H1 (cell line): ENCODE measurements at regions not wholly inside any gene's neighbourhood (a gene's known extent, or its start where the extent isn't known, plus 50 kb on each side); places are given as distances from the start of the nearest gene placed in this dataset.

Experiments
- CTCF ChIA-PET: fragments of 300-600 bp; sonication (Branson Sonifier 250); formaldehyde crosslinking; loops from one replicate; lab custom pipeline; 2021; ENCODE audit not compliant: partially characterized antibody; lab: Charles Lee
- POLR2A ChIA-PET: fragments of 300-600 bp; sonication (Branson Sonifier 250); formaldehyde crosslinking; loops from one replicate; lab custom pipeline; 2021; ENCODE audit warnings: inconsistent platforms; ENCODE audit not compliant: partially characterized antibody; lab: Charles Lee
- DNase-seq, 2 experiments: peaks; one replicate each; pipeline versions ENCODE4 v3.0.0 to v3.0.0-alpha.2; 2010 to 2022; ENCODE audit warnings: low spot score in 2 of 2, low read depth in 1 of 2, mixed read lengths in 1 of 2
- FAIRE-seq: peaks from 2 replicates; lab custom pipeline; 2011; peaks lifted over from hg19 to GRCh38; lab: Jason Lieb, UNC
- H2AFZ ChIP-seq: 2 replicates; pipeline ENCODE4 v1.8.1; 2012; ENCODE audit warnings: low read length, inconsistent platforms
- H2AK5ac ChIP-seq: 2 replicates; pipeline ENCODE4 v1.6.1; 2013; ENCODE audit warnings: low read depth, low read length
- H2BK120ac ChIP-seq: replicated peaks from 2 replicates; pipeline ENCODE3; 2013; ENCODE audit warnings: low read depth, low read length, inconsistent platforms
- H2BK12ac ChIP-seq: 2 replicates; pipeline ENCODE4 v1.6.1; 2013; ENCODE audit warnings: low read depth, low read length
- H2BK15ac ChIP-seq: 2 replicates; pipeline ENCODE4 v1.6.1; 2013; ENCODE audit warnings: low read length
- H2BK20ac ChIP-seq: 2 replicates; pipeline ENCODE4 v1.6.1; 2013; ENCODE audit warnings: low read length
- H2BK5ac ChIP-seq: 2 replicates; pipeline ENCODE4 v1.6.1; 2013; ENCODE audit warnings: low read depth, low read length
- H3K14ac ChIP-seq: 2 replicates; pipeline ENCODE4 v1.6.1; 2013; ENCODE audit warnings: inconsistent platforms; ENCODE audit not compliant: insufficient read length
- H3K18ac ChIP-seq: 2 replicates; pipeline ENCODE4 v1.6.1; 2013; ENCODE audit warnings: low read length; ENCODE audit errors: extremely low read depth
- H3K23ac ChIP-seq: 2 replicates; pipeline ENCODE4 v1.6.1; 2013; ENCODE audit warnings: inconsistent platforms; ENCODE audit not compliant: insufficient read length
- H3K23me2 ChIP-seq: 2 replicates; pipeline ENCODE4 v1.6.1; 2013; ENCODE audit warnings: low read depth, low read length
- H3K27ac ChIP-seq: 2 replicates; pipeline ENCODE4 v1.6.1; 2011; ENCODE audit warnings: low read depth, low read length, inconsistent platforms
- H3K27me3 ChIP-seq, 4 experiments: replicated peaks in 1 of 4; 1 replicate in 1 of 4; 2 replicates in 3 of 4; pipeline versions ENCODE4 v1.6.1 to v1.8.1; 2011 to 2013; ENCODE audit warnings: low read length in 3 of 4, mild to moderate bottlenecking in 3 of 4, inconsistent platforms in 2 of 4, mixed read lengths in 2 of 4, moderate library complexity in 1 of 4; ENCODE audit not compliant: control insufficient read depth in 3 of 4, insufficient read depth in 3 of 4; ENCODE audit errors: extremely low read depth in 1 of 4
- H3K36me3 ChIP-seq, 4 experiments: 2 replicates each; pipeline versions ENCODE4 v1.6.1 to v1.8.1; 2011 to 2013; ENCODE audit warnings: mild to moderate bottlenecking in 4 of 4, low read length in 3 of 4, moderate library complexity in 2 of 4, control low read depth in 1 of 4, inconsistent platforms in 1 of 4; ENCODE audit not compliant: insufficient read depth in 4 of 4, control insufficient read depth in 2 of 4
- H3K4ac ChIP-seq: replicated peaks from 2 replicates; pipeline ENCODE3; 2013; ENCODE audit warnings: low read length, low read depth, mixed read lengths, inconsistent platforms; ENCODE audit not compliant: insufficient read length
- H3K4me1 ChIP-seq, 4 experiments: replicated peaks in 1 of 4; 1 replicate in 1 of 4; 2 replicates in 3 of 4; pipeline versions ENCODE4 v1.6.1 to v1.8.1; 2011 to 2013; ENCODE audit warnings: low read length in 3 of 4, inconsistent platforms in 2 of 4, mixed read lengths in 1 of 4; ENCODE audit not compliant: insufficient read depth in 4 of 4, control insufficient read depth in 3 of 4
- H3K4me2 ChIP-seq, 2 experiments: 2 replicates each; pipeline versions ENCODE4 v1.6.1 to v1.8.1; 2011 to 2013; ENCODE audit warnings: low read depth in 2 of 2, low read length in 2 of 2, control low read depth in 1 of 2, inconsistent platforms in 1 of 2, mild to moderate bottlenecking in 1 of 2; ENCODE audit not compliant: insufficient read depth in 1 of 2
- H3K4me3 ChIP-seq, 4 experiments: fragments of 200-600, 300-600 bp in 1 of 4; sonication (generic), shearing (Covaris generic), sonication (Bioruptor Twin) in 1 of 4; 2 replicates each; pipeline versions ENCODE4 v1.5.1 to v1.8.1; 2011 to 2016; ENCODE audit warnings: low read length in 4 of 4, low read depth in 3 of 4, control low read depth in 2 of 4, inconsistent platforms in 2 of 4, mild to moderate bottlenecking in 2 of 4, mixed read lengths in 1 of 4, moderate library complexity in 1 of 4; ENCODE audit not compliant: insufficient read depth in 2 of 4; ENCODE audit errors: extremely low read depth in 1 of 4
- H3K56ac ChIP-seq: replicated peaks from 2 replicates; pipeline ENCODE3; 2013; ENCODE audit warnings: low read depth, mild to moderate bottlenecking, mixed read lengths, low read length, inconsistent platforms; ENCODE audit not compliant: insufficient read length
- H3K79me1 ChIP-seq: 2 replicates; pipeline ENCODE4 v1.6.1; 2013; ENCODE audit warnings: low read depth, low read length, control low read depth
- H3K79me2 ChIP-seq, 2 experiments: 2 replicates each; pipeline versions ENCODE4 v1.6.1 to v1.8.1; 2012 to 2013; ENCODE audit warnings: low read length in 2 of 2, mild to moderate bottlenecking in 2 of 2, inconsistent platforms in 1 of 2; ENCODE audit not compliant: insufficient read depth in 2 of 2, control insufficient read depth in 1 of 2
- H3K9ac ChIP-seq, 4 experiments: replicated peaks in 1 of 4; 1 replicate in 1 of 4; 2 replicates in 3 of 4; pipeline versions ENCODE4 v1.6.1 to v1.8.1; 2011 to 2013; ENCODE audit warnings: low read depth in 3 of 4, low read length in 3 of 4, control low read depth in 2 of 4, mild to moderate bottlenecking in 2 of 4, moderate library complexity in 2 of 4, inconsistent platforms in 1 of 4; ENCODE audit errors: extremely low read depth in 1 of 4
- H3K9me3 ChIP-seq, 2 experiments: 2 replicates each; pipeline versions ENCODE4 v1.6.1 to v1.8.1; 2012 to 2013; ENCODE audit warnings: mild to moderate bottlenecking in 2 of 2, moderate library complexity in 2 of 2, control low read depth in 1 of 2, inconsistent platforms in 1 of 2, low read depth in 1 of 2, low read length in 1 of 2, mixed read lengths in 1 of 2; ENCODE audit not compliant: insufficient read depth in 2 of 2
- H4K20me1 ChIP-seq, 2 experiments: replicated peaks in 1 of 2; 2 replicates each; pipeline versions ENCODE3 to v1.8.1; 2011 to 2013; ENCODE audit warnings: inconsistent platforms in 2 of 2, low read length in 2 of 2, mild to moderate bottlenecking in 1 of 2; ENCODE audit not compliant: insufficient read depth in 2 of 2, control insufficient read depth in 1 of 2
- H4K5ac ChIP-seq: 2 replicates; pipeline ENCODE4 v1.6.1; 2013; ENCODE audit warnings: low read length, low read depth, mixed read lengths, inconsistent platforms; ENCODE audit not compliant: insufficient read length
- H4K8ac ChIP-seq: 2 replicates; pipeline ENCODE4 v1.8.0; 2013; ENCODE audit warnings: mild to moderate bottlenecking, moderate library complexity, low read length, inconsistent platforms; ENCODE audit not compliant: insufficient read depth; ENCODE audit errors: extremely low read depth
- H4K91ac ChIP-seq: replicated peaks from 2 replicates; pipeline ENCODE3; 2013; ENCODE audit warnings: low read length, mixed read lengths, inconsistent platforms; ENCODE audit not compliant: insufficient read length
- CTCF ChIP-seq, 3 experiments: IDR thresholded peaks; 1 replicate in 2 of 3; 2 replicates in 1 of 3; pipeline versions ENCODE4 v1.5.1 to v1.6.1; 2011; ENCODE audit warnings: low read length in 3 of 3, mild to moderate bottlenecking in 3 of 3, inconsistent platforms in 2 of 3, low read depth in 1 of 3, moderate library complexity in 1 of 3; ENCODE audit not compliant: insufficient read depth in 1 of 3; ENCODE audit errors: control extremely low read depth in 1 of 3
- SIRT6 ChIP-seq: IDR thresholded peaks from one replicate; pipeline ENCODE4 v1.7.1; 2012; ENCODE audit warnings: low read length, inconsistent platforms
- WGBS, 2 experiments: shearing (Covaris generic) in 1 of 2; methylation state at CpG; one replicate each; pipeline versions ENCODE4 v1.1.6 to v1.1.7; 2013 to 2015; ENCODE audit warnings: low lambda C conversion rate in 2 of 2, mixed read lengths in 2 of 2, inconsistent platforms in 1 of 2, low coverage in 1 of 2, missing lambda C conversion rate in 1 of 2; ENCODE audit not compliant: insufficient replicate concordance in 2 of 2, insufficient coverage in 1 of 2, insufficient read length in 1 of 2; ENCODE audit errors: extremely low coverage in 1 of 2, missing lambda C conversion rate in 1 of 2; 5-methylcytosine and 5-hydroxymethylcytosine counted together

DNA sequence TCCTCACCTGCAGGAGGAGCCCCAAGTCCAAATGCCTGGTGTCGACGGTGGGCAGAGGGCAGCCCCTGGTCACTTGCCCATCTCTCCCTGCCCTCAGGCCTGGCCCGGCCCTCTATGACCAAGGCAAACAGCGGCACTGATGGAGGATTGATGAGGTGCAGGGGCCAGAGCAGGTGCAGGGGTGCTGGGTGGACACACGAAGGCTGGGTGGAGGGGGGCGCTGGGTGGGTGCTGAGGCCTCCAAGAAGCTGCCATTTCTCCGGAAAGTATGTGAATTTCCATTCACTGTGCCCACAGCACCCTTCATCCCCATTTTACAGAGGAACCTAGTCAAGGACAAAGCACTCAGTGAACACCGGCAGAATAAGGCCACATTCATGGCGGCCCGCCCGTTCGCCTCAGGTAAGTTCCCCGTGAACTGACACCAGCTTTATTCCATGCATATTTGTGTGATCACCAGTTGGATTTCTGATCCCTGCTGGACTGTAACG lies 143.8 kb upstream of the PPP1R26 start:
- H3K4me1 ChIP-seq, result peaks cover 2 to 19% (median 15%) of the 10 kb centered on the region in 4 experiments
- peak overlapping the region; percentile 60; the same call in 1 of the 2 replicates for H2BK12ac ChIP-seq
- no peak overlapping the region for H3K23ac ChIP-seq
- WGBS, 2 experiments, result 92% methylated on average over 14 of the region's 14 CpGs; no CpG with 5 or more reads in 1 of the 2 experiments
- DNase-seq, result no peak
- no peak for FAIRE-seq
- H3K9ac ChIP-seq, result no peak overlapping the region
- TF ChIP-seq SIRT6, result no peak
- TF ChIP-seq CTCF (IDR thresholded peaks at IDR 0.05; ENCODE audit: control extremely low read depth in 1 of 3, insufficient read depth in 1 of 3, low read depth in 1 of 3, low read length in 3 of 3), result 0 out of 4 replicates have a peak, but pooled peaks of 1 of the 3 experiments have one; percentile 14
- H3K36me3 ChIP-seq, result no peaks in the 10 kb centered on the region
- H2BK20ac ChIP-seq, result 0 out of 2 replicates have a peak overlapping the region, but pooled peaks have one; percentile 53
- H2BK15ac ChIP-seq, result peak overlapping the region; percentile 76; the same call in 1 of the 2 replicates
- H4K8ac ChIP-seq, result no peak overlapping the region
- H2AFZ ChIP-seq, result no peak overlapping the region
- H3K79me1 ChIP-seq, result peaks cover 3% of the 10 kb centered on the region; the same call in 1 of the 2 replicates
- peak overlapping the region; percentile 13; the same call in 1 of the 2 replicates for H2BK5ac ChIP-seq
- H3K27ac ChIP-seq, result no peak overlapping the region
- H3K4me3 ChIP-seq, result no peak overlapping the region
- H3K14ac ChIP-seq, result no peak overlapping the region
- ChIA-PET POLR2A (no interaction called here), CTCF (interaction anchor here (0.9 to 1.7 kb wide), 6 partner anchors 9 to 93 kb away, joined by 3 to 12 read pairs (median 4); no protein-coding TSS in a partner anchor)
- H2BK120ac ChIP-seq, result no peak overlapping the region
- H3K4me2 ChIP-seq, result no peak overlapping the region
- H3K56ac ChIP-seq, result no peak overlapping the region
- peaks cover 0 to 3% (median 0%) of the 10 kb centered on the region in 4 experiments; a peak in 1 of 7 replicates for H3K27me3 ChIP-seq
- H4K5ac ChIP-seq, result no peak overlapping the region
- H4K91ac ChIP-seq, result peak overlapping the region; percentile 17
- H3K18ac ChIP-seq, result no peak overlapping the region
- H4K20me1 ChIP-seq, result peaks cover 0 to 6% of the 10 kb centered on the region in 2 experiments
- H2AK5ac ChIP-seq, result no peak overlapping the region
- H3K9me3 ChIP-seq, result 0 out of 4 replicates have a peak, but pooled peaks cover 0 to 6% of the 10 kb centered on the region in 2 experiments
- peaks cover 10% of the 10 kb centered on the region; the same call in 1 of the 2 replicates for H3K23me2 ChIP-seq
- H3K4ac ChIP-seq, result no peak overlapping the region
- no peaks in the 10 kb centered on the region for H3K79me2 ChIP-seq
